GM18907 (cell line): ENCODE measurements at regions not wholly inside any gene's neighbourhood (a gene's known extent, or its start where the extent isn't known, plus 50 kb on each side); places are given as distances from the start of the nearest gene placed in this dataset.

Experiments
- ATAC-seq: cut with Tn5 transposase; IDR thresholded peaks from one replicate; pipeline ENCODE4 v1.9.1; 2021; ENCODE audit warnings: mild to moderate bottlenecking, moderate library complexity; ENCODE audit not compliant: unreplicated experiment

DNA sequence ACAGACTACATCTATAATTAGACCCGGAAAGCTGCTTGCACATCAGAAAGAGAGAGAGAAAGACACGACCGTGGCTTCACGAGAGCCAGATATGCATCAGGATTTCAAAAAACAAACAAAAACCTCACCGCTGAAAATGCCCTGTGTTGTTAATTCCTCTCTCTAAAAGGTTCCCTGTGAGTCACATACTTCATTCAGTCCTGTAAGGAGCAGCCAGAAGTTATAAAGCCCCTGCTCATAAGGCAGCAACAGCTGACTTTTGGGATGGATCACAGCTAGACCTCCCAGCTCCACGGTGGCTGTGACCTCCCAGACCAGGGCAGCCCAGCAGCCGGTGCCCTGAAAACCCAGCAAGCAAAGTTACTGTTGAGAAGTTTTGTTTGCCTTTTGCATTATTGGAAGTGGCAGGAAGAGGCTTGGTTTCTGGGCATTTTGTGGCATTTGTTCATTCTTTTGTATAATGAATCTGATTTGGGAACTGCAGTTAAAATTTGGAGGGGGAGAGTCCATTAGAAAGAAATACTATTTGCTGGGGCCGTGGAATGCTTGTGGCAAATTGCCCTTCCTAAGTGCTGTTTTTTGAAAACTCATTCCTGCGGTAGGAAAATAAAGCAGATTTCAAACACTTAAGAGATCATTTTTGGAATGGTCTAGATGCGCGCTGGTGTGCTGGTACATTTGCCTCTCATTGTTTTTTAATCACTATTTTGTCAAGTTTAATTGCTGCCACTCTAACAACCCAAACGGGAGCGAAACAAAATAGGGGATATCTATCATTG is 520.4 kb downstream of the BCOR start:
- no peak for ATAC-seq

DNA sequence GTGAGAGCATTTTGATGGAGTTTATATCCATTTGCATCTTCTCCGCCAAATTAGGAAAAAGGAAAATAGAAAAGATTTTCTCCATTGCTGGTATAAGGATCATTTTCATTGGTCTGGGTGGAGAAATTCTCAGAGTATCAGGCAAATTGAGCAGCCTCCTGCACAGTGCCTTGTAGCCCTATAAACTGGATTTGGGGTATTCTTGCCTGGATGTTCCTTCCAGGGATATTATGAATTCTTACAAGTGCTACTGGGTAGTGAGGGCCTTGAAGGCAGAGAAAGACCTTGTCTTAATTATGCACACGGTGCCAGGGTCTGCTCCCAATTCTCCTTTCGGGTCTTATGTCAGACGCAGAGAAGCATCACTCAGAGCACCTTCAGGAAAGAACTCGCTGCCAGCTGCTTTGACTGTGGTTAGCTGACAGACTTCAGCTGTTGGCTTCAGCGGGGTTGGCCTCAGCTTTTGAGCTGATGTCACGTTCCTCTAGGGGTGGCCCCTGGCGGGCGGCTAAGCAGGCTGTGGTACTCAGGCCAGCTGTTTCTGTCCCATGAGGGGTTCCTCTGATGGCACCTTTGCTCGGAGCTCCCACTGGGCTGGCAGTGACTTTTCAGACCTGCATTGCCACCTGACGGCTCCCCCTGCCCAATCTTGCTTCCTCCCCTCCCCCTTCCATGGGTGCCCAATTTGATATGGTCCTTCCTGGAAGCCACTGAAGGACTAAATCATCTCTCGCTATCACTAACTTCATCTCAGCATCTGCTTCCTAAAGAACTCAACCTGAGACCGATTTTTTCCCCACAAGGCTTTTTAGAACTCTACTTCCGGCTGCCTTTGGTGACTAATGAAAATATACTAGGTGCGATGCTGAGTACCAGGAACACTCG is 519.5 kb downstream of the BCOR start:
- peak; percentile 96 for ATAC-seq

DNA sequence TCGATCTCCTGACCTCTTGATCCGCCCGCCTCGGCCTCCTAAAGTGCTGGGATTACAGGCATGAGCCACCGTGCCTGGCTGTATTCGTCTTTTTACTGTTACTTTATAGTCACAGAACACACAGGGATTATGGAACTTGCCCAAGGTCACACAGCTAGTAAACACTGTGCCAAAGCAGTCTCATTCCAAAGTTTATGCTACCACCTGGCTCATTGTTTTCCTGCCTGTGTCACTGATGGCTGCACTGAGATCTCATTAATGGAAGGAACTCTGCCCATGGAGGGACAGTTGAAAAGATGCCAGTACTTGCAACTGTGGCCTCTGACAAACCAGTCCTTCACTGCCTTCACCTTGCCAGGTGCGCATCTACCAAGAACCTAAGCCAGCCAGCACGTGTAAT is 517.7 kb downstream of the BCOR start:
- ATAC-seq = no peak

DNA sequence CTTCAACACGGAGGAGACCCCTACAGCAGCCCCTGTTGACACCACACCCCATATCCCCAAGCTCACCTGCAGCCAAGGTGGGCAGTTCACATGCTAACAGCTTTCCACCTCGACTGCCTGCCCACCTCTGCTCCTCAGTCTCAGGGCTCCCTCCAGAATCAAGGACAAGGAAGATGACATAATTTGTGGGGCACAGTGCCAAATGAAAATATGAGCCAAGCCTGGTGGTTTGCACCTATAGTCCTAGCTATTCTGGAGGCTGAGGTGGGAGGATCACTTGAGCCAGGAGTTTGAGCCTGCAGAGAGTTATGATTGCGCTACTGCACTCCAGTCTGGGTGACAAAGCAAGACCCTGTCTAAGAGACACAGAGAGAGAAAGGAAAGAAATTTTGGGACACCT is 516.3 kb downstream of the BCOR start:
- ATAC-seq = no peak

DNA sequence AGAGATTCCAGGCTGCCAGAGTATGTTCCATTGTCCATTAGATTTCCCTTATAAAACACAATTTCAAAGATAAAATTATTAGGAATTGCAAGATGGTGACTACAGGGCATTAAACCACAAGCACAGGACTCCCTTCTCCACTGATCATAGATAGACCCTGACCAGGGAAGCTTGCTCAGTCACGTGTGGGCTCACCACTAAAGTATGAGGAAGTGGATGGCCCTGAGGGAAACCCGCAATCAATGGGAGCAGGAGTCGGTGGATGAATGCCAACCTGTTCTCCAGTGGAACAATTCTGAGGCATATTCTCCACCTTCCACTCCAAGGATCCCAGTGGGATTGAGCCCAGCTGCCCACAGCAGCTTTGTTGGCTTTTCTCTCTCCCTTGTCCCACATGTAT is 515.7 kb downstream of the BCOR start:
- no peak for ATAC-seq

DNA sequence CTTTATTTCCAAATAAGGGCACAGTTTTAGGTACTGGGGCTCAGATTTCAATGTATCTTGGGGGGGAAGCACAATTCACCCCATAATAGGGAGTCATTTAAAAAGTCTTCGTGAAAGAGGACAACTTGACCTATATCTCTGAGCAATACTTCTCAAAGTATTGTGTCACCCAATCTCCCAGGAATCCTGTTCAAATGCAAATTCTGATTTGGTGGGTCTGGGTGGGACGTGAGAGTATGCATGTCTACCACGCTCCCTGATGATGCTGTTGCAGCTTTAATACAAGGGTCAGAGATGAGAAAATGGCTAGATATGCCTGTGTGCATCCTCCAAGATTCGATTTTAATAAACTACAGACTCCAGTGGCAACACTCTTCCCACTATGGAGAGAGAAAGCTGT is 514.8 kb downstream of the BCOR start:
- no peak for ATAC-seq

DNA sequence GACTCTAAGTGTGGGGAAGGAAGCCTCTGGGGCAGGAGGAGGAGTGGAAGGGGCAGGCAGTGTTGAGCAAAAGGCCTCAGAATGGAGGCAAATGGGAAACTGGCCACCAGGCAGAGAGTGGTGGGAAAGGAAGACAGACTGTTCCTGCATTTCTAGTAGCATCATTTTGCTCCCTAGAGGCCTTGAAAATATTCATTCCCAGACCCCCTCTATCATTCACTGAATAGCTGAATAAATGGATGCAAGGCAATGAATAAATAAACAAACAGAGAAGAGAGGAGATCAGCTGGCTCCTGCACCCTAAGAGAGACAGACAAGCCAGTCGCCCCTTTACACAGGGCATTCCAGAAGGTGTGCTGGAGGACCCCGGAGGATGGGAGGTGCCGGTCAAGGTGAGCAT is 511.9 kb downstream of the BCOR start:
- no peak for ATAC-seq

DNA sequence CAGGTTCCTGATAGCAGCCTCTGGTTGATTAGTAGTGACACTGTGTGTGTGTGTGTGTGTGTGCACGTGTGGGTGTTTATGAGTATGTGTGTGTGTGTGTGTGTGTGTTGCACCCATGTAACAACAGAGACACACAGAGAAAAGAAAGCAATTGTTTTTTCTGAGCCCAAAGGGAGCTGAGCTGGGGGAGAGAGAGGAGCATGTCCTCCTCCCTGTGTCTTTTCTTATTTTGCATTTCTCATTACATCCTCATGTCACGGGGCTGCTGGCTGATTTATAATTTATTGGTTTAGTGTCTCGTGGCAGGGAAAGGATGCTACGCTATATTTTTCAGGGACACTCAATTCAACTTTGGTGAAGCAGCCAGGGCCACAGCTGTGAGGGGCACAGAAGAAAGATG is 511.4 kb downstream of the BCOR start:
- no peak for ATAC-seq

DNA sequence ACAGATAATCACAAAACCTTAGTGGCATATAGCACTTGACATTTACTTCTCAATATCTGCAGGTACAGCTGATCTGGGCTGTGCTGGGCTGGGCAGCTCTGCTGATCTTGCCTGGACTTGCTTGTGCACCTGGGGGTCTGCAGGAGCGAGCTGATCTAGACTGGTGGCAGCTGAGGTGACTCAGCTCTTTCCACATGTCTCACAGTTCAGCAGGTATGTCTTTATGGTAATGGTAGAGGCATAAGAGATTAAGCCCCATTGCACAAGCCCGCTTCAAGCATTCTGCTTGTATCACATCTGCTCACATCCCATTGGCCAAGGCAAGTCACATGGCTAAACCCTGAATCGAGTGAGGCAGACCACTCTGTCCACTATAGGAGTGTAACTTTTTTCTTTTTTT is 506.7 kb downstream of the BCOR start:
- ATAC-seq = no peak

DNA sequence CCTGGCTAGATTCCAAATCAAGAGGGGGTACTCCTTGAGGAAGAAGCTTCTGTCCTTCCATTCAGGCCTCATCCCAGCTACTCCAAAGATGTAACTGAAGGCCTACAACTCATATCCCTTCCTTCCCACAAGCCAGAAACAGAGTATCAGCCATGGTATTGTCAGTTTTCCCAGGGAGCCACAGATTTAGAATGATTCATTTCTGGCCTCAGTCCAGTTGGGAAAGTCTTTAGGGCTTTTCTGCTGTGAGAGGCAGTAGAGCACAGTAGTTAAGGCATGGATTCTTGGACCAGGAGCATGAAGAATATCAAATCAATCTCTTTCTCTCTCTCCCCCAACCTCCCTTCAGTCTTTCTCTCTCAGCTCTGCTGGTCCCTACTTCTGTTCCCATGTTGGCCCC is 505.0 kb downstream of the BCOR start:
- ATAC-seq = no peak

DNA sequence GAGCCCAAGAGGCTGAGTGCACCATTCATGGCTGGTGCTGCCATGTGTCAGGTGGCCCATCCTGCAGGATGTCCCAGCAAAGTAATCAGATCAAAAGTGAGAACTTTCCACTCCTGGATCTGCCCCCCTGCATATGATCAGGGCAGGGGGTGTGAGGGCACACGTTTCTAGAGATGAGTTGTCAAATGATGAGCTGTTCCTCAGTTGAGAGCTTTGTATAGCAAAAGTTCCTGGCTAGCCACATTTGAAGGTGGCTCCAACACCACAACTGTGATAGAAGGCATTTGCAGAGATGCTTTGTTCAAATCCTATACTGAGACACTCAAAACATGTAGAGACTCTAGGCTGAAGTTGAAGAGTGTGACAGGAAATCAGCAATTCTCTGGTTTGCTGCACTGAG is 501.8 kb downstream of the BCOR start:
- ATAC-seq = no peak

DNA sequence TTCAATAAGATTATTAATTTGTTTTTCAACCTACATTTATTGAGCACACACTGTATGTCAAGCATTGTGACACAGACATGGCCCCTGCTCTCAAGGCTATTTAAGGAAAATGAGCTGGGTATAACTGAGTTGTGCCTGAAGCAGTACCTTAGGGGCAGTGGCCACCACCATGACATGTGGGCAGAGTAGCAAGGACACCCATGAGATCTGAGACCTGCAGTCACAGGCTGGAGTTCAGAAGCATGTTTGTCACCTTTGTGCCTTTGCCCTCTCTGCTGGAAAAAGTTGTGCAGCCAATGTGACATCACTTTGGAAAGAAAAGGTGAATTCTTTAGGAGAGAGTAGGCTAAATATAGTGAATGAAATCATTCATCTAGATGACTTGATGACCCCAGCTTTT is 501.3 kb downstream of the BCOR start:
- no peak for ATAC-seq

DNA sequence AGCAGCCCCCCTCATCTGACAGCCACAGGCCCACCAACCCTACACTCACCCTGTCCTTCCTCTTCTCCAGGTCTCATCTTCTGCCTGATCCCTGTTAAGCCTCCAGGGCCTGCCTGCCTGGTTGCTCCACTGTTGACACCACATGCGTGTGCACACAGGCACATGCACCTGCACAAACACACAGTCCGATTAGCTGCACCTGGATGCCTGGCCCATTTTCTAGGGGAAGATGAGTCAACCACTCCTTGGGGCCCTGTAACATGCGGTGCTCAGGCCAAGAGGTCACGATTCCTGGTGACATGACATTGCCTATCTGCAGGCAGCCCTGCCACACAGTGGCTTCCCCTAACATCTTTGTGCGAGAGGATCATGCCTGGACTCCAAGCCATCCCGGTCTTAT is 498.4 kb downstream of the BCOR start:
- ATAC-seq = no peak

DNA sequence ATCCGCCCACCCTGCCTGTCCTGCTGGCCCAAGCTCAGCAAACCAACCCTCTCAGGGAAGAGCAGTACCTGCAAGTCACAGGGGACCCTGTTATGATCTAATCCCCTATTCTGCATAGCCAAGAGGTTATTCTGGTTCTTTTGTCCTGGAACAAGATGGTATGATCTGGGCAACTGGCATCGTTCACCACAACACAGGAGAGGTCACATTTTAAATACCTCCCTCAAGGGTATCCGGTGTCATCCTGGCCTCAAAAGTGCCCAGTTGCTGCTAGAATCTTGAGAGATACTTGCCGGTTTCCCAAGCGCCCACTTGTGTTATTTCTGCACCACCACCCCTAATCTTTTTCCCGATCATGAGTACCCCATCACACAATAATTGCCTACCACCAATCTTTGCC is 497.5 kb downstream of the BCOR start:
- ATAC-seq = no peak

DNA sequence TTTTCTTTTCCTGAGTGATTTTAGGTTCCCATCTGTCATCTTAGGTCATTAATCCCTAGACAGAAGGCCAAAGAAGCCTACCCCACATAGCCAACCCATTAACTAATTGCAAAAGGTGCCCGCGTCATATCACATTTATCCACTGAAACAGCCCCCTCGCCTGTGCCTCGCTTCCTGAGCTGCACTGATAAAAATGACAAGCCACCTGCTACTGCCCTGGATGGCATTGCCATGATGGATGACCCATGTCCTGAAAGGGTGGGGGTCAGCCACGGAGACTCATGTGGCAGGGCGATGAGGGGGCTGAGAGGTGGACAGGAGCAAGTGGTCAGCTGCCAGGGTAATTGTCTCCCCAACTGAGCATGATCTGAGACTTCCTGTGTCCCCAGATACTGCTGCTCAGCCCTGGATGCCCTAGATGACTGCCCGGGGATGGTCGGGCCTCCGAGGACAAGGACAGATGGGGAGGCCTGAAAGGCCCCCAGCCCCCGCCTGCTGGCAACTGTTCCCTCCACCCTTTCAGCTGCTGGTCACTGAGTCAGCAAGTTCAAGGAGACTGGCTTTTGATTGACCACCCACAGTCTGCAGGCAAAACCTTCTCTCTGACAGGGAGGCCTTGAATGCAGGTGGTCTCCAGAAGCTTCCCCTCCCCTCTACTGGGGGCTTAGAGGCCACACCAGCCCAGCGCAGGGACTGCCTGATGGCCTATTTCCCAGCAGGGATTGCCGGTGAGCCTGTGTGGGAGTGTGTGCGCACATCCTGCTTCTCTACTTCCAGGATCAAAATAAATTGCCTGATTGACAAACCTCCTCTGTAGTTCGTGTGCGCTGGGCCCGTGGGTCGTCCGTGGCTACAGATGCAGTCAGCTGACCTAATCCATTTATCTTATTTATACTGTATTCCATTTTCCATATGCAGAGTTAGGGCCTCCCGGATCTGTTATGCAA is 496.3 kb downstream of the BCOR start:
- no peak for ATAC-seq

DNA sequence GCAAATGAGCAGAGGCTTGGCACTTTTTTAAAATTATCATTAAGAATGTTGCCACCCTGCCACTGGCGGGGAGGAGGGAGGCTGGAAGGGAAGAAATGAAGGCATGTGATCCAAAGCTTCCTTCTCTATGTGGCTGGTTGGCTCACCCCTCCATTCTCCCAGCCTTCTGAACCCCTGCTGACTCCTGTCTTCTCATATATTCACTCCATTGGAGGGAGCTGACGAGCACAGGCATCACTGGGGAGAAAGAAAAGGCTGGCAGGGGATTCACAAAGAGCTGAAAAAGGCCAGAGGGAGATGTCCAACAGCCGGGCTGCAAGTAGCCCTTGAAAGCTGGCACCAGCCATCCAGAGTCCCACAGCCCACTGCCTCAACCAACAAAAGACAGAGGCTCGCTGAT is 495.6 kb downstream of the BCOR start:
- ATAC-seq = no peak

DNA sequence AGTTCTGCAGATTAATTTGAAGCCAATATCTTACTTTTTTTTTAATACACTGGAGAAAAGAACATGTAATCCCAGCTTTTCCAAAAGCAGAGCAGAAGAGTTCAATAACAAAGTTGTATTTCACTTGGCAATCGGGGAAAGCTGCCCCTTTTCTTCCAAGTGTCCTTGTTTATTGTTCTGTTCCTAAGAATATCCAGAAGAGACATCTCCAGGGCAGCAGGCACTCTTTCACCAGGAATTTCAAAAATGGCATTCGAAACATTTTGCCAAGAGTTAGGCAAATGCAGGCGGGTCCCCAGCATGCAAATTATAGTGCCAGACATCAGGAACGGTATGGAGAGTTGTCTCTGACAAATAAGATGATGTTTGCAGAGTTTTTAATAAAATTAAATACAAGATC is 494.5 kb downstream of the BCOR start:
- ATAC-seq = no peak

DNA sequence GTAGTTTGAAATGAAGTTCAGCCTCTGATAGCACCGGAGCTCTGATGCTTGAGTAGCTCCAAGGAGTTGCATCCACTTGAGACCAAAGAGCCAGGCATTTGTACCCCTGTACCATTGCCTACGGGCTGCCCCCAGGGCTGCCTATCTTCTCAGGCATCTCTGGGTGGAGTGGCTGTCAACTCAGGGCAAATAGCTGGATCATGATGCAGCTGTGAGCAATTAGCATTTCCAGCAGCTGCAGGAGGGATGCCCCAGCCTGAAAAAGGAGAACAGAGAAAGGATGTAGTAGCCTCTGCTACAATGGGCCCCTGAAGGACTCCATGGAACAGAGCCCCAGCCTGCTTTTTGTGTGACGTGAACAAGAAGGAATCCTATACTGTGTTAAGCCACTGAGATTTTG is 492.6 kb downstream of the BCOR start:
- no peak for ATAC-seq

DNA sequence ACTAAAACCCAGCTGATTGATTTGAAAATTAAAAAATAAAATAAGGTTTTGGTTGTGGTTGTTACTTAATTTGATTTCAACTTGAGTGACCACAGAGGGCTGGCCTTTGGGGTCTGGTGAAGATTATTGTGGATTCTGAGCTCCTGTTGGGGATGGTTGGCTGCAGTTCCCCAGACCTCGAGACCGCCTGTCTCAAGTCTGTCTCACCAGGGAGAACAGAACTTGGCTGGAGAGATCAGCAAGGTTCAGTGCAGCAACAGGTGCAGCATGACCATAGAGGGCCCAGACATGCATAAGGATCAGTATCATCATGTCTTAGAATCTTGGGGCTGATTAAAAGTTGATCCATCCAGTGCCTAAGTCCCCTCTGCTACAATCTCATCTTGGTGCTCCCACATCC is 491.9 kb downstream of the BCOR start:
- ATAC-seq = no peak

DNA sequence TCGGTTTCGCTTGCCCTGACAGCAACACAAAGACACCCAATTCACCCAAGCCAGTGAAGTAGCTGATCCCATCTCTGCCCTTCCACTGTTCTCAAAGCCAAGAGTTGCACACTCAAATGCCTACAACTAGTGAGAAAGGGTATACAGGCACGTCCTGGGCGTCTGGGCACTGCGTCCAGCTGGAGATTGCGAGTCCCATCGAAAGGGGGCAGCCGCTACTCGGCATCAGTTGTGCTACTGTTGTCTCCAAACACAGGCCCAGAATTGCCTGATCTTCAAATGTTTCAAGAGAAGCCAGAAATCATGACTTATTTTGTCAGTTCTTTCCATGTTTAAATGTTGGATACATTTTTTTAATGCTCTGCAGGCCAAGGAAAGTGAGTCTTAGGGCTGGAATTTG is 487.8 kb downstream of the BCOR start:
- no peak for ATAC-seq

DNA sequence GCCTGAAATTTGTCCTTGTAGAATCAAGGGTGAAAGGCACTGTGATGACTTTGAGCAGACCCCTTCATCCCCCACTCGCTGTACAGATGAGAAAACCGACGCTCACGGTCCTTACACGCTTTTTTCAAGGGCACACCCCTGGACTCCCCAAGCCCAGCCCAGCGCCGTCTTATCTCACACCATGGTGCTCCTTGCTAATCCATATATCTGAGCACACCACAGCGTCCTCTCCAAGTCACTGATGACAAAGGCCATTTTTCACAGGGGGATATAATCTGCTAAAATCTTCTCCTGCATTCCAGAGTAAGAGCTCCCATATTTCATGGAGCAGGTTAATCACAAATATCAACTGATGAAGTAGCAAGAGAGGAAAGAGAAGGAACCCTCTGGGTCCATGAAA is 486.3 kb downstream of the BCOR start:
- no peak for ATAC-seq
